ENCODE measurements at regions not wholly inside any gene's neighbourhood (a gene's known extent, or its start where the extent isn't known, plus 50 kb on each side); places are given as distances from the start of the nearest gene placed in this dataset.

GRCh38 chr15:38707802-38708671 is 143.4 kb upstream of the RASGRP1 start:
- TF ChIP-seq EZH2 (IDR thresholded peaks at IDR 0.05; ENCODE audit: borderline replicate concordance, low read depth, low read length, poor library complexity, severe bottlenecking): no peak
- TF ChIP-seq CTCF (conservative IDR thresholded peaks at IDR 0.05; ENCODE audit: low read depth, low read length): peak; percentile 70
